Stimulated activated naive CD8-positive, alpha-beta T cell treated with anti-CD3 and anti-CD28 coated beads, Interleukin-15, amount 100 ng/mL, for 72 hours (primary cell): ENCODE measurements at regions not wholly inside any gene's neighbourhood (a gene's known extent, or its start where the extent isn't known, plus 50 kb on each side); places are given as distances from the start of the nearest gene placed in this dataset.

Source experiments
- ATAC-seq: fragments of 150-1000 bp; cut with Tn5 transposase; 2 replicates; pipeline ENCODE4 v1.10.0; 2021; ENCODE audit warnings: mild to moderate bottlenecking, moderate library complexity
- DNase-seq, 2 donors: peaks; one replicate each; pipeline ENCODE4 v3.0.0; 2021 to 2022
- H3K27ac Mint-ChIP-seq, 2 donors: one replicate each; pipeline ENCODE4 v1.8.0; 2022; ENCODE audit warnings: mild to moderate bottlenecking in 2 of 2, mixed read lengths in 2 of 2, moderate library complexity in 2 of 2
- H3K27me3 Mint-ChIP-seq: one replicate; pipeline ENCODE4 v1.8.0; 2022; ENCODE audit warnings: mixed read lengths
- H3K4me1 Mint-ChIP-seq: one replicate; pipeline ENCODE4 v1.8.0; 2022; ENCODE audit warnings: mild to moderate bottlenecking, mixed read lengths
- H3K4me3 Mint-ChIP-seq, 2 donors: one replicate each; pipeline ENCODE4 v1.8.0; 2022; ENCODE audit warnings: mild to moderate bottlenecking in 2 of 2, mixed read lengths in 2 of 2, moderate library complexity in 1 of 2
- H3K9me3 Mint-ChIP-seq, 2 donors: one replicate each; pipeline ENCODE4 v1.8.0; 2022; ENCODE audit warnings: mixed read lengths in 2 of 2

DNA sequence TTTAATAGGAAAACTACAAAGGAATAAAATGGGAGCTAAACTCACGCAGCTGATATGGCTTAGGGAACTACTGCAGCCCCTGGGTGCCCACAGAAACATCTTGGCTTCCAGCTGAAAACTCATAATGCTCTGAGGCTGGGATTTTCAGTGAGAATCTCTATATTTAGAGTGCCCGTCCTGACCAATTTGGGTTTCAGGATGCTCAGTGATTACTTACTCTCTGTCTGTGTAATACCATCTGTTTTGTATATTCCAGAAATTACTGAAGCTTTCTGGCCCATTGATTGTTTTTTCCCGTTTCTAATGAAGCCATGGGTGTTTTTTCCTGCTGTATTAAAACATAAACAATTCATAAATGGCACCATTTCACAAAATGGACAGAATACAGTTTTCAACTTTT is 50.6 kb upstream of the ZNF385D start:
- H3K27ac Mint-ChIP-seq: no peak overlapping the region
- ATAC-seq (no peak), DNase-seq (no peak)
- no peaks in the 10 kb centered on the region for H3K4me1 Mint-ChIP-seq
- H3K27me3 Mint-ChIP-seq: no peaks in the 10 kb centered on the region
- peaks cover 10 to 13% of the 10 kb centered on the region in 2 donors for H3K9me3 Mint-ChIP-seq
- H3K4me3 Mint-ChIP-seq: no peak overlapping the region

DNA sequence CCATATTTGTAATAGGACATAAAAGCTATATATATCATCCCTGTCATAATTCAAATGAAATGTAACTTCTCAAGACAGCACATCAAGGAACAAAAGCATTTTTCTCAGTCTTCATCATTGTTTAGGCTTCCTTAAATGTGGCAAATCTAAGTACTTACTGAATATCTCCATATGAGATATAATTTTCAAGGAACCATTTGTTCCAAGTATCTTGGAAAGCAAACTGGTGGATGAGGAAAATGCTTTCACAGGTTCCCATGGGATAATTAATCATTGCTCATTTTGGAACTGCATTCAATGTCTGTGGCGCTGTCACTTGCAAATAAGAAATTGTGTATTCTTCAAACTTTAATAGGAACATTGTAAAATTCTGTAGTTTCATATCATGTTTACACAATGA is 52.6 kb upstream of the ZNF385D start:
- H3K9me3 Mint-ChIP-seq: peaks cover 10 to 13% of the 10 kb centered on the region in 2 donors
- H3K27me3 Mint-ChIP-seq: no peaks in the 10 kb centered on the region
- DNase-seq (no peak), ATAC-seq (no peak)
- no peak overlapping the region for H3K27ac Mint-ChIP-seq
- no peak overlapping the region for H3K4me3 Mint-ChIP-seq
- H3K4me1 Mint-ChIP-seq: no peaks in the 10 kb centered on the region

DNA sequence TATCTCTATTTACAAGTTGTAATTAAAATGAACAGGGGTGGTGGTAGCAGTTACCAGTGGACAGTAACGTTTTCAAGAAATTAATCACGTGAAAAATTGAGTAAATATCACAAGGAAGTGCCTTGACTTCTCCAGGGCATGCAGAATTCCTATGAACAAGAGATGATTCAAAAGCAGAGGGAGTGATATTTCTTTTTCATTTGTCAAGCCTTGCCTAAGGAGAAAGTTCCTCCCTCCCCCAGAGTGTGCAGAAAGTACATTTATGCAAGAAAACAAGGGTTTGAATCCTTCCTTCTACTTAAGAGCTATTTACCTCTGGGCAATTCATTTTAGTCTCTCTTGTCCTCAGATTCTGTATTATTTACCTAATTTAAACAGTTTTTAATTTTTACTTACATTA is 53.3 kb upstream of the ZNF385D start:
- Mint-ChIP-seq H3K4me1 (no peaks in the 10 kb centered on the region), H3K9me3 (peaks cover 2 to 9% of the 10 kb centered on the region in 2 donors), H3K27ac (no peak overlapping the region), H3K27me3 (no peaks in the 10 kb centered on the region), H3K4me3 (no peak overlapping the region)
- DNase-seq: no peak
- no peak for ATAC-seq

DNA sequence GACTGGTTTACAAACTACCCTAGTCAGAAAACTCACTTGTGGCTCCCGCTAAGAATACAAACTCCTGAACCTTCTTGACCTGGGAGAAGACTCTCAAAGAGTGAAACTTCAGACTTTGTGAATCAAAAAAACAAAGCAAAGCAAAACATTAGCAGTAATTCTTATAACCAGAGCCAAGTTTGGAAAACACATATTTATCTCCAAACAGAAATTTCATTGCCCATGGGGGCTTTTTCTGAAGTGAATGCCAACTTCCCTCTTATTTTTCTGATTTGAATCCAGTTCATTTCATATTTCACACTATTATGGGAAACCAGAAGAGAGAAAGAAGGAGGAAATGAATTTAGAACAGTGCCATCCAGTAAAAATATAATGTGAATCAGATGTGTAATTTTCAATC is 55.7 kb upstream of the ZNF385D start:
- no peaks in the 10 kb centered on the region for H3K4me1 Mint-ChIP-seq
- no peaks in the 10 kb centered on the region for H3K27me3 Mint-ChIP-seq
- peaks cover 0 to 5% of the 10 kb centered on the region in 2 donors for H3K9me3 Mint-ChIP-seq
- DNase-seq (no peak), ATAC-seq (no peak)
- no peak overlapping the region for H3K4me3 Mint-ChIP-seq
- H3K27ac Mint-ChIP-seq: no peak overlapping the region

DNA sequence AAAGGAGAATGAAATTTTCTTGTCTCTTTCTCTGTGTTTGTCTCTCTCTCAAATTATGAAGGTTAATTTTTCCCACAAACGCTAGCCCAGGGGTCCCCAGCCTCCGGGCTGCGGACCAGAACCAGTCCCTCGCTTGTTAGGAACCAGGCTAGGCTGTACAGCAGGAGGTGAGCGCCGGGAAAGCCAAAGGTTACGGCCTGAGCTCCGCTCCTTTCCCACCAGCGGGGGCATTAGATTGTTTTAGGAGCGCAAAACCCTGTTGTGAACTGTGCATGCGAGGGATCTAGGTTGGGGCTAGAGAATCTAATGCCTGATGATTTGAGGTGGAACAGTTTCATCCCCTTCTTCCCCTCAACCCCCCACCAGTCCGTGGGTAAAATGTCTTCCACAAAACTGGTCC is 74.7 kb upstream of the ZNF385D start:
- Mint-ChIP-seq H3K9me3 (peaks cover 9 to 19% of the 10 kb centered on the region in 2 donors), H3K4me3 (no peak overlapping the region), H3K27me3 (no peaks in the 10 kb centered on the region), H3K27ac (peak overlapping the region in 1 of 2 donors; percentile 34), H3K4me1 (no peaks in the 10 kb centered on the region)
- no peak for ATAC-seq
- no peak for DNase-seq

DNA sequence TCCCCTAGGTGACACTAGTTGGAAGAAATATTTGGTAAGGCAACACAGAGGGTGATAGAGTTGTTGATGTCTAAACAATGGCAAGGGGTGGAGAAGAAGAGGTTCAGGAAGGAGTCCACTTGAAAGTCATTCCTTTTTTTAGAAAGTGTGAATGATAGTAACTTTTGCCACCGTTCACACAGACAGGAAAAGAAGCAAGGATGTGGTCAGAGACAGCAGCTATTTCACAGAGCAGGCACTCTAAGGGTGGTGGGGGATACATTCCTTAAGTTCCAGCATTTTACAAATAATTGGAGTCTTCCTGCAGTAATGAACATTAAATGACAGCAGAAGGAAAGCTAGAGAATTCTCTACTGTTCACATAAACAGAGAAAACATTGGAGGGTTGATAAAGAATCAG is 75.4 kb upstream of the ZNF385D start:
- DNase-seq: no peak
- Mint-ChIP-seq H3K4me3 (no peak overlapping the region), H3K4me1 (no peaks in the 10 kb centered on the region), H3K27me3 (no peaks in the 10 kb centered on the region), H3K27ac (no peak overlapping the region), H3K9me3 (peaks cover 9 to 19% of the 10 kb centered on the region in 2 donors)
- ATAC-seq: no peak

DNA sequence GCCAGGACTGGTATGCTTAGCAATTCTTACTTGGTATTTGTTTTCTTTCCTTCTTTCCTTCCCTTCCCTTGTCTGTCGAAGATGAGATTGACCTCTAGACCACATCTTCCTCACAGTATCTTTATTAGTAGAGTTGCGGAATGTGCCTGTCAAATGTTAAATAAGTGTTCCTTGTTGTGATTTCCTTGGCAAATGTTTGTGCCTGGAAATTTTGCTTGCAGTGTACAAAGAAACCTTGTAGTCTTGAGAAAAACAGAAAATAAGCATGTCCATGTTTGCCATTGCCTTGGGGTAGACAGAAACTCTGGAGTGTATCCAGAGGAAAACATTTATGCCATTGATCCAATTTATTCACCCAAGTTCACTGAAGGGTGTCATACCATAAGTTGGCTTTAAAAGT is 79.5 kb upstream of the ZNF385D start:
- ATAC-seq: no peak
- H3K9me3 Mint-ChIP-seq: peaks cover 9 to 19% of the 10 kb centered on the region in 2 donors

DNA sequence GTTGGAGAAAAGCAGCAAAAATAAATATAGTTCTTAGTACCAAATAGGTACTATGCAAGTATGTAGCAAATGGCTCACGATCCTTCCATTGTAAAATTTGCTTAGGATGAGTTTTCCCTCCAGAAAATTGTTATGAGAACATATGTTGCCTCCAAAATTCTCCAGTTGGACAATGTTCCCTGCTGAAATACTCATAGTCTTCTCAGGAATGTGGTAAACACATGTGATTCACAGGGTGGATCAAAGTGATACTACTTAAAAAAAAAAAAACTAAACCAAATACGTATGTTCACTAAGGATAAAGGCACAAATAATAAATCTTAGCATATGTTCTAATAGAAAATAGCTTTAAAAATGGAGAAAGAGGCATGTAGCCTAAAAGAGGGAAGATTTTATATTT is 84.3 kb upstream of the ZNF385D start:
- no peak for DNase-seq
- Mint-ChIP-seq H3K27me3 (no peaks in the 10 kb centered on the region), H3K4me3 (no peak overlapping the region), H3K9me3 (peaks cover 0 to 3% of the 10 kb centered on the region in 2 donors), H3K4me1 (no peaks in the 10 kb centered on the region), H3K27ac (no peak overlapping the region)
- no peak for ATAC-seq

More for the DNA sequence above, 79.5 kb upstream of the ZNF385D start:
- no peak overlapping the region for H3K27ac Mint-ChIP-seq
- H3K4me3 Mint-ChIP-seq: no peak overlapping the region
- no peaks in the 10 kb centered on the region for H3K27me3 Mint-ChIP-seq
- H3K4me1 Mint-ChIP-seq: no peaks in the 10 kb centered on the region
- no peak for DNase-seq

DNA sequence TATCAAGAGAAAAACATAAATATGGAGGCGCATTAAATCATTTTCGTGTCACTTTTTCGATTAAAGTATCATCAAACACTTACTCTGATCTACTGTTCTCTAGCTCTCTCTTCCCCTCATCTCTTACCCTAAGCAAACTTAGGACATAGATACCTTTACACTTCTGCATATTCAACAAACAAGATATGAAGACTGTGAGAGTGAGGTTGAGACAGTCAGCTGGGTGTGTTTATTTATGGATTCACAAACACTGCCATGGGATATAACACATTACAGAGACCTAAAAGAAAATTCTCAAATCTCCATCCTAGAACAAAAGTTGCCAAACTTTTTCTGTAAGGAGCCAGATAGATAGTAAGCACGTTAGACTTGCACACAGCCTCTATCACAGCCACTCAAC is 85.2 kb upstream of the ZNF385D start:
- H3K4me3 Mint-ChIP-seq: no peak overlapping the region
- H3K27me3 Mint-ChIP-seq: no peaks in the 10 kb centered on the region
- ATAC-seq (no peak), DNase-seq (no peak)
- H3K4me1 Mint-ChIP-seq: no peaks in the 10 kb centered on the region
- no peaks in the 10 kb centered on the region for H3K9me3 Mint-ChIP-seq
- no peak overlapping the region for H3K27ac Mint-ChIP-seq

DNA sequence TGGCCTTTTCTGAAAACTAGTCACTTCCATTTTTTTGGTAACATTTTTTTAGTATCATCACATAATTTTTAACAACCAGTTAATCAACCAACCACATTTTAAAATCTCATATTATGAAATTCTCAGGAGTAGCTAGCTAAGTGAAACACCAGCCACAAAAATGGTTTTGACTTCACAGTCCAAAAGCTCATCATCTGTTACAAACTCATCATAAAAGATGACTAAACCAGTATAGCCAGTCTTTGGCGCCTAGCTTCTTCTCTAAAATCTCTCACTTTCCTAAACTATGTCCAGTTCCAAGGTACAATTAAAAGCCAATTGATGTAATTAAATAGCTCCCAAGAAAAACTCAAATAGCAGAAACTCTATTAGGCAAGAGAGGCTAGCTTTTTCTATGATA is 88.2 kb upstream of the ZNF385D start:
- no peak overlapping the region for H3K27ac Mint-ChIP-seq
- H3K9me3 Mint-ChIP-seq: no peaks in the 10 kb centered on the region
- no peak overlapping the region for H3K4me3 Mint-ChIP-seq
- no peak for ATAC-seq
- no peaks in the 10 kb centered on the region for H3K27me3 Mint-ChIP-seq
- H3K4me1 Mint-ChIP-seq: no peaks in the 10 kb centered on the region
- DNase-seq: no peak

DNA sequence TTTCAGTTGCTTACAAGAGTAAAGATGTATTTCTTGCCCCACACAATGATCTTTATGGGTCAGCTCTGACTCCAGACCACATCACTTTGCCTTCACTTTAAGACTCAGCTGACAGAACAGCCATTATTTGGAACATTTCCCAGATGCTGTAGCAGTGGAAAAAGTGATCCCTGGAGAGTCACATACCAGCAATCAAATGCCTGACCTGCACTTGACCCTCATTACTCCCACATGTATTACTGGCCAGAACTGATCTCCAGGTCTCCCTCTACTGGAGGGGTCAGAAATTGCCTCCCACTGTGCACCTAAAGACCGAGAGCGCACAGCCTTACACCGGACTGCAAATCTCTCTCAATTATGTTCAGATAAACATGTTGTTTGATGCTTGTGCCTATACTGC is 88.6 kb upstream of the ZNF385D start:
- H3K4me3 Mint-ChIP-seq: no peak overlapping the region
- no peak overlapping the region for H3K27ac Mint-ChIP-seq
- ATAC-seq (no peak), DNase-seq (no peak)
- H3K9me3 Mint-ChIP-seq: no peaks in the 10 kb centered on the region
- H3K4me1 Mint-ChIP-seq: no peaks in the 10 kb centered on the region
- no peaks in the 10 kb centered on the region for H3K27me3 Mint-ChIP-seq

DNA sequence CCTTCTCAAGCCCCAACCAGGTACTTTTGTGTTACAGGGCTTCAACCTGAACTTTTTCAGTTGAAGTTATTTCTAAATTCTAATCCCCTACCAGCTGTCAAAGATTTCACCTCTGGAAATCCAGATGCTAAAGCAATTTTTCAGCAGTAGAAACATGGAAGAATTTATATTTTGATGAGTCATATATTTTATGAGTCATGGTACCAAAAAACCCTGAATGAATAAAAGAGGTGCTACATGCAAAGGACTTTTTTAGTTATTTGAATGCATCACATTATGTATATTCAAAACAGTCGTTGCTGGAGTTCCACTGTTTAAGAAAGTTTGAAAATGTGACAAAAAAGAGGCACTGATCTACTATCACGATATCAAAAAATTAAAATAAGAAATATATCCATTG is 96.0 kb upstream of the ZNF385D start:
- H3K27me3 Mint-ChIP-seq: no peaks in the 10 kb centered on the region
- DNase-seq (no peak), ATAC-seq (no peak)
- no peak overlapping the region for H3K4me3 Mint-ChIP-seq
- no peak overlapping the region for H3K27ac Mint-ChIP-seq
- no peaks in the 10 kb centered on the region for H3K9me3 Mint-ChIP-seq
- no peaks in the 10 kb centered on the region for H3K4me1 Mint-ChIP-seq

DNA sequence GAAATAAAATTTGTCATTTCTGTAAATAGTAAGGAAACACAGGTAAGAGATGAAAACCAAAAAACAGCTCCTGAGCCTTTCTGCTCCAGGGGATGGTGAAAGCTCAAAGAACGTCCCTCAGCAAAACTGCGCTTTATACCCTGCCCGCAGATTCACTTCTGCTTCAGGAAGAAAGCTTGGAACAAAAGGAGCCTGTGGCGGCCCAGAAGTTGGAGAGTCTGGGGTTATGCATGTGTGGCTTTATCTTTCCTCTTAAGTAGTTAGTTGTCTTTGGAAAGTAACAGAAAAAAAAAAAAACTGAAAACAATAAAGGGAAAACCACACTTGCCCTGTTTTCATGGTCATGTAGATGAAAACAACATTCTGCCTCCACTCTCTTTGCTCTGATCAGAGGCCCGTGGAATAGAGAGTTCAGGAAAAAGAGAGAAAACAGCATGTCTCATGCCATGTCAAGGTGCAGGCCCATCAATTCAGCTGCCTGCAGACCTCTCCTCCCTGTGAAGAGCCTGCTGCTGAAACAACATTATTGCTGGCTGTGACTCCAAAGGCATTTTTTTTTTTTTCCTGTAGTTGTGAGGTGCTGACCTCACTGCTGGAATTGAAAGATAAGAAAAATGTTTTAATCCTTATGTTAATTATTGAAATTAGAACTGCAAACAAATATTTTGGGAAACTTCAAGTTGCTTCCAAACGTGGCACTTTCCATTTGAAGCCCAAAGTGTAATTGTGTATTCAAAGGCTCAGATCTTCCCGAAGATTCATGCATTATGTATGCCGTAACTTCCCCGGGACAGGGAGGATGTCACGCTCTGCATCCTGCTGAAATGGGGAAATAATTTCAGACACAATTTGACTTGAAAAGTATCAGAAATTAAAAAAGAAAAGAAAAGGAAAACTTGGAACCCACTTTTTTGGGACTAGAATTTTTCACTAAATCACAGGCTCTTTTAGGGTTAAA is 108.4 kb upstream of the ZNF385D start:
- ATAC-seq: no peak
- no peak overlapping the region for H3K27ac Mint-ChIP-seq
- no peaks in the 10 kb centered on the region for H3K4me1 Mint-ChIP-seq
- peaks cover 6 to 10% of the 10 kb centered on the region in 2 donors for H3K9me3 Mint-ChIP-seq
- DNase-seq: no peak
- no peaks in the 10 kb centered on the region for H3K27me3 Mint-ChIP-seq
- no peak overlapping the region for H3K4me3 Mint-ChIP-seq

DNA sequence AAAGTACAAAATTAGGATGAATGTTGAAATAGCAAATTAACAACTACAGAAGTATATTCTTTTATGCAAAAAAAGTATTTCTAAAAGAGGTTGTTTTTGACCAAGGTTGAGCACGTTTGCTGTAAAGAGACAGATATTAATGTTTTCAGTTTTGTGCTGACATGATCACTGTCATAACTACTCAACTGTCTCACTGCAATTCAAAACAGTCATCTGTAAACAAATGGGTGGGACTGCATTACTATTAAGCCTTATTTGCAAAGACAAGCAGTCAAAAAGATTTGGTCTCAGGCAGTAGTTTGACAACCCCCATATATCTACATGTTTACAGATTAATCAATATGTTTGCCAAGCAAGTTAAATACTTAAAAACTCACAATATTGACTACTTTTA is 109.1 kb upstream of the ZNF385D start:
- H3K27ac Mint-ChIP-seq: no peak overlapping the region
- ATAC-seq: no peak
- no peaks in the 10 kb centered on the region for H3K4me1 Mint-ChIP-seq
- H3K4me3 Mint-ChIP-seq: no peak overlapping the region
- no peak for DNase-seq
- H3K9me3 Mint-ChIP-seq: peaks cover 6 to 10% of the 10 kb centered on the region in 2 donors
- no peaks in the 10 kb centered on the region for H3K27me3 Mint-ChIP-seq

DNA sequence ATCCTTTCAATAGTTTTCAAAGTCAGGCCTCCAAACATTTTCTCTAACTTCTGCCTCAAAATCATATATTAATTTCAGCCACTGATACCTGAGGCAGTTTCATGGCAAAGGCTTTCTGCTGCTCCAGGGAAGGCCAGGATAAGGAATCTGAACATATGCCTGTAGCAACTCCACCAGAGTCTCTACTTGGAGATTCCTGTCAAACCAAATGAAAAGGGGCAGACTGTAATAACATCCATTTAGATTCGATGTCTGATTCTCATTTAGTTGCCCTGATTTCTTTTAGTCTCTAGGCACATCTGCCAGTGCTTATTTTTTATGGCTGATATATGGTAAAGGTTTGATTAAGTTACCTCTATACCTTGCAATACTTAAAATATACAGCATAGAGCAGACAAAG is 109.6 kb upstream of the ZNF385D start:
- no peaks in the 10 kb centered on the region for H3K27me3 Mint-ChIP-seq
- DNase-seq: no peak
- H3K27ac Mint-ChIP-seq: no peak overlapping the region
- peaks cover 6 to 10% of the 10 kb centered on the region in 2 donors for H3K9me3 Mint-ChIP-seq
- no peak overlapping the region for H3K4me3 Mint-ChIP-seq
- H3K4me1 Mint-ChIP-seq: no peaks in the 10 kb centered on the region
- no peak for ATAC-seq

DNA sequence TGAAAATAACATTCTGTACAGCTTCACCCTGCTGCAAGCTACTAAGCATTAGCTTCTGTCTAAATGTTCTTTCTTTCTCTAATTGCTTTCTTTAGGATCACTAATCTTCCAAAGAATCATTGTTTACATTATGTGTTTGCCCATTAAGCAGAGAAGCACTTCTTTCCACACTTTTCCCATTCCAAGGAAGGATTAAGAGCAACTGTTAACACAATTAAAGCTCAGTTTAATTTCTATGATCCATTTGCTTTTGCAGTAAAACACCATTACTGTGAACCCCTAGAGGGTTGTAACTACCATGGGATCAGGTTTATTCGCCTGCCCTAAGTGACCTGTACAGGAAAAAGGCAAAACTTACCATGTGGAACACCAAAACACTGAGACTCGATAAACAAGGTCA is 125.8 kb upstream of the ZNF385D start:
- ATAC-seq (no peak), DNase-seq (no peak)
- Mint-ChIP-seq H3K27ac (no peak overlapping the region), H3K9me3 (peaks cover 6 to 8% of the 10 kb centered on the region in 2 donors), H3K4me3 (no peak overlapping the region), H3K4me1 (no peaks in the 10 kb centered on the region), H3K27me3 (no peaks in the 10 kb centered on the region)
